ENCODE measurements at regions not wholly inside any gene's neighbourhood (a gene's known extent, or its start where the extent isn't known, plus 50 kb on each side); places are given as distances from the start of the nearest gene placed in this dataset.

DNA sequence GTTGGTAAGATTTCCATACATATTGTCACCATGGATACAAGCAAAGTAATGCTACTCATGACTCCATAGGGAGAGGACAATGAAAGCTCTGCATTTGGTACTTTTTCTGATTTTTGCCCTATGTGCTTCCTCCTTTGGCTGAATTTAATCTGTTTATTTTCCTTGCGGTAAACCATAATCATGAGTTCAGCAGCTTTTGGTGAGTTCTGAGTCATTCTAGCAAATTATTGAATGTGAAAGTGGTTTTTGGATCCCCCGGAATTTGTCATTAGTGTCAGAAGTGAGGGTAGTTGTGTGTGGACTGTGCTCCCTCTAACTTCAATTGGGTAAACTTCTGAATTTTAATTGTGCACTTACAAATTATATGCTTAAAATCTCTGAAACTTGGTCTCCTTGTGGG lies 170.3 kb downstream of the MOSPD2 start:
- TF ChIP-seq CTCF (IDR thresholded peaks at IDR 0.05; ENCODE audit: insufficient read depth, low read length, poor library complexity, severe bottlenecking): no peak
- Histone ChIP-seq H3K4me3 (ENCODE audit: low read depth, low read length) (no peak overlapping the region), H3K36me3 (ENCODE audit: control insufficient read depth, insufficient read depth, low read length) (no peaks in the 10 kb centered on the region), H3K27me3 (ENCODE audit: control insufficient read depth, insufficient read depth, low read length) (no peaks in the 10 kb centered on the region)
- no peak for DNase-seq (ENCODE audit: low read depth)

GRCh38 chrX:15033917-15034316 lies 160.7 kb downstream of the MOSPD2 start:
- Histone ChIP-seq H3K27me3 (ENCODE audit: control insufficient read depth, insufficient read depth, low read length) (no peaks in the 10 kb centered on the region), H3K4me3 (ENCODE audit: low read depth, low read length) (no peak overlapping the region), H3K36me3 (ENCODE audit: control insufficient read depth, insufficient read depth, low read length) (no peaks in the 10 kb centered on the region)
- DNase-seq (ENCODE audit: low read depth): no peak
- no peak for TF ChIP-seq CTCF (IDR thresholded peaks at IDR 0.05; ENCODE audit: insufficient read depth, low read length, poor library complexity, severe bottlenecking)

GRCh38 chrX:15017491-15017890 lies 144.3 kb downstream of the MOSPD2 start:
- no peak for DNase-seq (ENCODE audit: low read depth)
- Histone ChIP-seq H3K36me3 (ENCODE audit: control insufficient read depth, insufficient read depth, low read length) (no peaks in the 10 kb centered on the region), H3K27me3 (ENCODE audit: control insufficient read depth, insufficient read depth, low read length) (no peaks in the 10 kb centered on the region), H3K4me3 (ENCODE audit: low read depth, low read length) (no peak overlapping the region)
- no peak for TF ChIP-seq CTCF (IDR thresholded peaks at IDR 0.05; ENCODE audit: insufficient read depth, low read length, poor library complexity, severe bottlenecking)

DNA sequence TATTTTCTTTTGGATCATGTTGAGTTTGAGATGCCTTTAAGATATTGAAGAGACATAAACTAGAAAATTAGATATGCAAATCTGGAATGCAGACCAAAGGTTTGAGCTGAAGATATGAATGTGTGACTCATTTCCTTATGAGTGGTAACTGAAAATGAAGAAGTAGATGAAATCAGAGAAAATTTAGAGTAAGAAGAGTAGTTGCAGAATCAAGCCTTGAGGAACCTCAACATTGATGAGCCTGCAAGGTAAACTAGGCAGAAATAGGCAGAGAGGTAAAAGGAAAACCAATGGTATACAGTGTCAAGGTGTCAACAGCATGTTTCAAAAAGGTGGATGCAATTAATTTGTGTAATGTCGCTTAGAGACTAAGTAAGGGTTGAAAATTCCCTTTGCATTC lies 142.8 kb downstream of the MOSPD2 start:
- no peak for TF ChIP-seq CTCF (IDR thresholded peaks at IDR 0.05; ENCODE audit: insufficient read depth, low read length, poor library complexity, severe bottlenecking)
- H3K27me3 ChIP-seq (ENCODE audit: control insufficient read depth, insufficient read depth, low read length): no peaks in the 10 kb centered on the region
- no peaks in the 10 kb centered on the region for H3K36me3 ChIP-seq (ENCODE audit: control insufficient read depth, insufficient read depth, low read length)
- no peak overlapping the region for H3K4me3 ChIP-seq (ENCODE audit: low read depth, low read length)
- DNase-seq (ENCODE audit: low read depth): no peak

DNA sequence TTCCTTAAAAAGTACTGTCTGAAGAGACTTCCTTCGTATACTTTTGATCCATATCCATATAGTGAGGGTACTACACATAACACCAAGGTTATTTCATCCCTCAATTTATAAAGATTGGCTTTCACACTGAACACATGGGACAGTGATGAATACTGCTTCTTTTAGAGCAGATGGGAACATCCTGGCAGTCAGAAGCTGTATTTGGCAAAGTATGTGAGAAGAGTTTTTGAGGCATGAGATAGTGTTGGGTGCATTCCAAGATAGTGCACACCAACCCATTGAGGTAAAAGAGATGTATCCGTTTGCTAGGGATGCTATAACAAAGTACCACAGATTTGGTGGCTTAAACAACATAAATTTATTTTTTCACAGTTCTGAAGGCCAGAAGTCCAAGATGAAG lies 141.1 kb downstream of the MOSPD2 start:
- TF ChIP-seq CTCF (IDR thresholded peaks at IDR 0.05; ENCODE audit: insufficient read depth, low read length, poor library complexity, severe bottlenecking): no peak
- no peak for DNase-seq (ENCODE audit: low read depth)

GRCh38 chrX:15013461-15013860 lies 140.2 kb downstream of the MOSPD2 start:
- no peaks in the 10 kb centered on the region for H3K27me3 ChIP-seq (ENCODE audit: control insufficient read depth, insufficient read depth, low read length)
- no peak overlapping the region for H3K4me3 ChIP-seq (ENCODE audit: low read depth, low read length)
- DNase-seq (ENCODE audit: low read depth): no peak
- no peaks in the 10 kb centered on the region for H3K36me3 ChIP-seq (ENCODE audit: control insufficient read depth, insufficient read depth, low read length)
- TF ChIP-seq CTCF (IDR thresholded peaks at IDR 0.05; ENCODE audit: insufficient read depth, low read length, poor library complexity, severe bottlenecking): no peak

More for the DNA sequence above, 141.1 kb downstream of the MOSPD2 start:
- Histone ChIP-seq H3K27me3 (ENCODE audit: control insufficient read depth, insufficient read depth, low read length) (no peaks in the 10 kb centered on the region), H3K36me3 (ENCODE audit: control insufficient read depth, insufficient read depth, low read length) (no peaks in the 10 kb centered on the region), H3K4me3 (ENCODE audit: low read depth, low read length) (no peak overlapping the region)
